ENCODE measurements at regions not wholly inside any gene's neighbourhood (a gene's known extent, or its start where the extent isn't known, plus 50 kb on each side); places are given as distances from the start of the nearest gene placed in this dataset.

- no peak for DNase-seq (ENCODE audit: low spot score)
Observed at GRCh38 chr3:189455641-189456417, 175.4 kb upstream of the TP63 start.

GRCh38 chr3:189457201-189457607 lies 174.0 kb upstream of the TP63 start:
- DNase-seq (ENCODE audit: low spot score), result no peak

GRCh38 chr3:189457631-189458412 lies 173.4 kb upstream of the TP63 start:
- no peak for DNase-seq (ENCODE audit: low spot score)

GRCh38 chr3:189458528-189458927 lies 172.7 kb upstream of the TP63 start:
- DNase-seq (ENCODE audit: low spot score), result no peak

GRCh38 chr3:189459231-189459630 lies 172.0 kb upstream of the TP63 start:
- DNase-seq (ENCODE audit: low spot score), result no peak

GRCh38 chr3:189460511-189460910 lies 170.7 kb upstream of the TP63 start:
- no peak for DNase-seq (ENCODE audit: low spot score)

GRCh38 chr3:189464799-189465198 lies 166.4 kb upstream of the TP63 start:
- no peak for DNase-seq (ENCODE audit: low spot score)

- DNase-seq (ENCODE audit: low spot score), result no peak
Observed at GRCh38 chr3:189466004-189466403, 165.2 kb upstream of the TP63 start.

GRCh38 chr3:189467451-189467850 lies 163.7 kb upstream of the TP63 start:
- no peak for DNase-seq (ENCODE audit: low spot score)

GRCh38 chr3:189474944-189475343 lies 156.2 kb upstream of the TP63 start:
- no peak for DNase-seq (ENCODE audit: low spot score)

- DNase-seq (ENCODE audit: low spot score), result no peak
Observed at GRCh38 chr3:189477614-189478013, 153.6 kb upstream of the TP63 start.

GRCh38 chr3:189486556-189486955 lies 144.6 kb upstream of the TP63 start:
- DNase-seq (ENCODE audit: low spot score), result no peak

- DNase-seq (ENCODE audit: low spot score), result no peak
Observed at GRCh38 chr3:189488241-189488767, 142.9 kb upstream of the TP63 start.

GRCh38 chr3:189490337-189490736 lies 140.9 kb upstream of the TP63 start:
- no peak for DNase-seq (ENCODE audit: low spot score)

- DNase-seq (ENCODE audit: low spot score), result no peak
Observed at GRCh38 chr3:189490749-189491148, 140.4 kb upstream of the TP63 start.

- DNase-seq (ENCODE audit: low spot score), result no peak
Observed at GRCh38 chr3:189491831-189492230, 139.4 kb upstream of the TP63 start.

GRCh38 chr3:189493271-189493670 lies 137.9 kb upstream of the TP63 start:
- DNase-seq (ENCODE audit: low spot score), result no peak

GRCh38 chr3:189494632-189495031 lies 136.6 kb upstream of the TP63 start:
- DNase-seq (ENCODE audit: low spot score), result no peak

- no peak for DNase-seq (ENCODE audit: low spot score)
Observed at GRCh38 chr3:189496375-189497138, 134.6 kb upstream of the TP63 start.

- DNase-seq (ENCODE audit: low spot score), result no peak
Observed at GRCh38 chr3:189498995-189499704, 132.0 kb upstream of the TP63 start.

- no peak for DNase-seq (ENCODE audit: low spot score)
Observed at GRCh38 chr3:189500299-189500698, 130.9 kb upstream of the TP63 start.

Measured in CD4-positive, alpha-beta T cell treated with Interleukin-2 at 100 ng/mL for 4 hours (primary cell).